Omental fat pad (tissue), 3 donors: ENCODE measurements at regions not wholly inside any gene's neighbourhood (a gene's known extent, or its start where the extent isn't known, plus 50 kb on each side); places are given as distances from the start of the nearest gene placed in this dataset.

Experiments
- ATAC-seq: fragments of 150-250 bp; one replicate; pipeline ENCODE4 v1.9.1; 2016; ENCODE audit warnings: mild to moderate bottlenecking, moderate library complexity; ENCODE audit not compliant: low FRiP score
- DNase-seq: peaks from one replicate; pipeline ENCODE4 v3.0.0-alpha.2; 2019; ENCODE audit warnings: low spot score
- CTCF ChIP-seq, 3 donors: fragments of 450-650 bp; IDR thresholded peaks; one replicate each; pipeline ENCODE4 v1.5.1; 2016 to 2017; ENCODE audit warnings: antibody characterized with exemption in 3 of 3, mild to moderate bottlenecking in 3 of 3, moderate library complexity in 2 of 3

GRCh38 chr11:92697461-92698312, 271.8 kb upstream of the MTNR1B start:
- TF ChIP-seq CTCF (IDR thresholded peaks at IDR 0.05) = no peak
- ATAC-seq (no peak), DNase-seq (no peak)

- ATAC-seq = no peak
- TF ChIP-seq CTCF (IDR thresholded peaks at IDR 0.05) = no peak
- no peak for DNase-seq
These were observed 270.7 kb upstream of the MTNR1B start for GRCh38 chr11:92698742-92699141.

GRCh38 chr11:92702037-92702804, 267.2 kb upstream of the MTNR1B start:
- TF ChIP-seq CTCF (IDR thresholded peaks at IDR 0.05) = no peak
- ATAC-seq (no peak), DNase-seq (no peak)

- no peak for TF ChIP-seq CTCF (IDR thresholded peaks at IDR 0.05)
- no peak for DNase-seq
- ATAC-seq = no peak
These were observed 266.5 kb upstream of the MTNR1B start for GRCh38 chr11:92702805-92703448.

- ATAC-seq (no peak), DNase-seq (no peak)
- no peak for TF ChIP-seq CTCF (IDR thresholded peaks at IDR 0.05)
These were observed 266.0 kb upstream of the MTNR1B start for GRCh38 chr11:92703449-92703830.

- DNase-seq (no peak), ATAC-seq (no peak)
- TF ChIP-seq CTCF (IDR thresholded peaks at IDR 0.05) = no peak
These were observed 262.3 kb upstream of the MTNR1B start for GRCh38 chr11:92707173-92707619.
